ENCODE measurements at regions not wholly inside any gene's neighbourhood (a gene's known extent, or its start where the extent isn't known, plus 50 kb on each side); places are given as distances from the start of the nearest gene placed in this dataset.
"Not testable (repeated sequence)": the region's sequence is repeated elsewhere in the genome, so short reads cannot be mapped to it uniquely, and the experiment has no call there.

GRCh38 chr12:59298296-59298695, 297.5 kb upstream of the SLC16A7 start:
- H3K27me3 ChIP-seq (ENCODE audit: insufficient read depth, low read length): no peaks in the 10 kb centered on the region
- no peaks in the 10 kb centered on the region for H3K9me3 ChIP-seq (ENCODE audit: insufficient read depth, low read depth, low read length)
- no peaks in the 10 kb centered on the region for H3K36me3 ChIP-seq (ENCODE audit: insufficient read depth, low read depth, low read length)
- H3K27ac ChIP-seq (ENCODE audit: low read length): no peak overlapping the region
- H3K4me1 ChIP-seq (ENCODE audit: insufficient read depth, low read length): no peaks in the 10 kb centered on the region
- no peak overlapping the region for H3K9ac ChIP-seq (ENCODE audit: low read depth, low read length)
- no peak overlapping the region for H3K4me3 ChIP-seq (ENCODE audit: low read length)

- no peaks in the 10 kb centered on the region for H3K4me1 ChIP-seq (ENCODE audit: insufficient read depth, low read length)
- H3K27me3 ChIP-seq (ENCODE audit: insufficient read depth, low read length): no peaks in the 10 kb centered on the region
- no peak overlapping the region for H3K4me3 ChIP-seq (ENCODE audit: low read length)
- H3K9me3 ChIP-seq (ENCODE audit: insufficient read depth, low read depth, low read length): no peaks in the 10 kb centered on the region
- H3K27ac ChIP-seq (ENCODE audit: low read length): no peak overlapping the region
- no peak overlapping the region for H3K9ac ChIP-seq (ENCODE audit: low read depth, low read length)
- no peaks in the 10 kb centered on the region for H3K36me3 ChIP-seq (ENCODE audit: insufficient read depth, low read depth, low read length)
These were observed 301.6 kb upstream of the SLC16A7 start for GRCh38 chr12:59294221-59294620.

GRCh38 chr12:59282999-59283398, 312.8 kb upstream of the SLC16A7 start:
- H3K4me1 ChIP-seq (ENCODE audit: insufficient read depth, low read length): peaks cover 5% of the 10 kb centered on the region; the same call in 1 of the 2 replicates
- H3K9ac ChIP-seq (ENCODE audit: low read depth, low read length): no peak overlapping the region
- no peaks in the 10 kb centered on the region for H3K27me3 ChIP-seq (ENCODE audit: insufficient read depth, low read length)
- no peaks in the 10 kb centered on the region for H3K36me3 ChIP-seq (ENCODE audit: insufficient read depth, low read depth, low read length)
- H3K4me3 ChIP-seq (ENCODE audit: low read length): no peak overlapping the region
- H3K27ac ChIP-seq (ENCODE audit: low read length): no peak overlapping the region
- H3K9me3 ChIP-seq (ENCODE audit: insufficient read depth, low read depth, low read length): no peaks in the 10 kb centered on the region

GRCh38 chr12:59273561-59273960, 322.3 kb upstream of the SLC16A7 start:
- not testable (repeated sequence) for H3K9me3 ChIP-seq (ENCODE audit: insufficient read depth, low read depth, low read length)

DNA sequence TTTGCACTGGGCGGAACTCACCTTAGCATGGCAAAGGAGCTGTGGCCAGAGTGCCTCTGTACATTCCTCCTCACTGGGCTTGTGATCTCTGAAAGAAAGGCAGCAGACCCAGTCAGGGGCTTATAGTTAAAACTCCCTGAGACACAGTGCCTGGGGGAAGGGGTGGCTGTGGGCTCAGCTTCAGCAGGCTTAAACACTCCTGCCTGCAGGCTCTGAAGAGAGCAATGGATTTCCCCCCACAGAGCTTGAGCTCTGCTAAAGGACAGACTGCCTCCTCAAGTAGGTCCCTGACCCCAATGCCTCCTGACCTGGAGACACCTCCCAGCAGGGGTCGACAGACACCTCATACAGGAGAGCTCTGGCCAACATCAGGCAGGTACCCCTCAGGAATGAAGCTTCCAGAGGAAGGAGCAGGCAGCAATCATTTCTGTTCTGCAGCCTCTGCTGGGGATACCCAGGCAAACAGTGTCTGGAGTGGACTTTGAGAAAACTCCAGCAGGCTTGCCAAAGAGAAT, 327.5 kb upstream of the SLC16A7 start:
- Histone ChIP-seq H3K4me1 (ENCODE audit: insufficient read depth, low read length) (no peaks in the 10 kb centered on the region), H3K9ac (ENCODE audit: low read depth, low read length) (no peak overlapping the region), H3K36me3 (ENCODE audit: insufficient read depth, low read depth, low read length) (no peaks in the 10 kb centered on the region), H3K27ac (ENCODE audit: low read length) (no peak overlapping the region), H3K27me3 (ENCODE audit: insufficient read depth, low read length) (no peaks in the 10 kb centered on the region), H3K9me3 (ENCODE audit: insufficient read depth, low read depth, low read length) (no peaks in the 10 kb centered on the region), H3K4me3 (ENCODE audit: low read length) (no peak overlapping the region)

More at GRCh38 chr12:59273561-59273960, 322.3 kb upstream of the SLC16A7 start:
- H3K27ac ChIP-seq (ENCODE audit: low read length); H3K27me3 ChIP-seq (ENCODE audit: insufficient read depth, low read length); H3K4me3 ChIP-seq (ENCODE audit: low read length); H3K36me3 ChIP-seq (ENCODE audit: insufficient read depth, low read depth, low read length); H3K9ac ChIP-seq (ENCODE audit: low read depth, low read length); H3K4me1 ChIP-seq (ENCODE audit: insufficient read depth, low read length): not testable (repeated sequence)

DNA sequence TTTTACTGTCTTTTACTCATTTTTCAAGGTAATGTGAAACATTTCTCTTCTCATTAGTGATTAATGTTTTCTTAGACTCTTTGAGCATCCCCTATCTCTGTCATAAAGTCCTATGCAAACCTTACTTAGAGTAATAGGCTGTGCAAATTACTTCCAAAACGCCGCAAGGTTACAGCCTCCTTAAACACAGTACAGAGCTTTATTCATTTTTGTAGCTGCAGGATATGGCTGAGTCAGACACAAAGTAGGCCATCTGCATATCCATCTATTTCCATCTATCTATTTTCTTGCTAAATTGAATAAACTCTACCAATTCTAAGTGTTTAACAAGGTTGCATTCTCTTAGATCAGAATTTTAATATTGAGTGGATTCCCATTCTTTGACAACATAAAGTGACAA, 335.6 kb upstream of the SLC16A7 start:
- Histone ChIP-seq H3K27me3 (ENCODE audit: insufficient read depth, low read length) (no peaks in the 10 kb centered on the region), H3K27ac (ENCODE audit: low read length) (no peak overlapping the region), H3K9me3 (ENCODE audit: insufficient read depth, low read depth, low read length) (peaks cover 9% of the 10 kb centered on the region), H3K36me3 (ENCODE audit: insufficient read depth, low read depth, low read length) (no peaks in the 10 kb centered on the region), H3K9ac (ENCODE audit: low read depth, low read length) (no peak overlapping the region), H3K4me1 (ENCODE audit: insufficient read depth, low read length) (no peaks in the 10 kb centered on the region), H3K4me3 (ENCODE audit: low read length) (no peak overlapping the region)

GRCh38 chr12:59252731-59253130, 332.4 kb upstream of the LRIG3 start:
- Histone ChIP-seq H3K27ac (ENCODE audit: low read length) (no peak overlapping the region), H3K4me1 (ENCODE audit: insufficient read depth, low read length) (peaks cover 9% of the 10 kb centered on the region; the same call in 1 of the 2 replicates), H3K27me3 (ENCODE audit: insufficient read depth, low read length) (no peaks in the 10 kb centered on the region), H3K9ac (ENCODE audit: low read depth, low read length) (no peak overlapping the region), H3K36me3 (ENCODE audit: insufficient read depth, low read depth, low read length) (no peaks in the 10 kb centered on the region), H3K4me3 (ENCODE audit: low read length) (no peak overlapping the region), H3K9me3 (ENCODE audit: insufficient read depth, low read depth, low read length) (peaks cover 35% of the 10 kb centered on the region)

- Histone ChIP-seq H3K27me3 (ENCODE audit: insufficient read depth, low read length) (no peaks in the 10 kb centered on the region), H3K9ac (ENCODE audit: low read depth, low read length) (no peak overlapping the region), H3K27ac (ENCODE audit: low read length) (no peak overlapping the region), H3K36me3 (ENCODE audit: insufficient read depth, low read depth, low read length) (no peaks in the 10 kb centered on the region), H3K9me3 (ENCODE audit: insufficient read depth, low read depth, low read length) (peaks cover 30% of the 10 kb centered on the region), H3K4me1 (ENCODE audit: insufficient read depth, low read length) (peaks cover 9% of the 10 kb centered on the region; the same call in 1 of the 2 replicates), H3K4me3 (ENCODE audit: low read length) (no peak overlapping the region)
These were observed 330.5 kb upstream of the LRIG3 start for GRCh38 chr12:59250766-59251165.

DNA sequence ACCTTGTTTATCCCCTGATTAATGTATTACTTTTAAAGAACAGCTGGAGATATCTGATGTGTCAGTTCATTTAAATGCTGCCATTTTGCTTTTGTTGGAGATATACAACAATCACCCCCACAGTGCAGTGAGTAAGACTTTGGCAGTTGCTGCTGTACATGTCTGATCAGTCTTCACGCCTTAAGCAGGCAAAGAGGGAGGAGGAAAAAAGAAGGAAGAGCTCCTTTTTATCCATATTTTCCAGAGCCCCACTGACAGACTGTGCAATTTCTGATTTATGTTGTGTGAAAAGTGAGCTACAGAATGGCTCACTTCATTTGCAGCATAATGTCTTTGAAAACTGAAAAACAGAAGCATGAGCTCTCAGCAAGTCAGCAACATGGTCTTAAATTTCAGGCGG, 319.7 kb upstream of the LRIG3 start:
- Histone ChIP-seq H3K36me3 (ENCODE audit: insufficient read depth, low read depth, low read length) (no peaks in the 10 kb centered on the region), H3K4me3 (ENCODE audit: low read length) (no peak overlapping the region), H3K27ac (ENCODE audit: low read length) (no peak overlapping the region), H3K4me1 (ENCODE audit: insufficient read depth, low read length) (no peaks in the 10 kb centered on the region; the same call in 1 of the 2 replicates), H3K9me3 (ENCODE audit: insufficient read depth, low read depth, low read length) (no peaks in the 10 kb centered on the region), H3K27me3 (ENCODE audit: insufficient read depth, low read length) (no peaks in the 10 kb centered on the region), H3K9ac (ENCODE audit: low read depth, low read length) (no peak overlapping the region)

DNA sequence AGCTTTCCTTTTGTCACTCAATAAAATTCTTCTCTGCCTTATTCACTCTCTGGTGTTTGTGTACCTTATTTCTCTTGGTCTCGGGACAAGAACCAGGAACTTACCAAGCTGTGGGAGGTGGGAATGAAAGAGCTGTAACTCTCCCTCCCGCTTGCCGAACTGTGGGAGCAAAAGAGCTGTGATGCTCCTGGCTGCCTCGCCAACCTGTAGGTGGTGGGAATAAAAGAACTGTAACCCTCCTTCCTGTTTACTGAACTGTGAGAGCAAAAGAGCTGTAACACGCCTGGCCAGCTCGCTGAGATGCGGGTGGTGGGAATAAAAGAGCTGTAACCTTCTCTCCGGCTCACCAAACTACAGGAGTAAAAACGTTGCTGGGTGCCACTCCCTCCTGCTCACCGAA, 314.1 kb upstream of the LRIG3 start:
- Histone ChIP-seq H3K9me3 (ENCODE audit: insufficient read depth, low read depth, low read length) (peaks cover 9% of the 10 kb centered on the region; the same call in 1 of the 2 replicates), H3K9ac (ENCODE audit: low read depth, low read length) (no peak overlapping the region), H3K4me1 (ENCODE audit: insufficient read depth, low read length) (no peaks in the 10 kb centered on the region; the same call in 1 of the 2 replicates), H3K36me3 (ENCODE audit: insufficient read depth, low read depth, low read length) (no peaks in the 10 kb centered on the region), H3K27me3 (ENCODE audit: insufficient read depth, low read length) (no peaks in the 10 kb centered on the region), H3K27ac (ENCODE audit: low read length) (no peak overlapping the region), H3K4me3 (ENCODE audit: low read length) (no peak overlapping the region)

GRCh38 chr12:59230334-59230733, 310.0 kb upstream of the LRIG3 start:
- Histone ChIP-seq H3K36me3 (ENCODE audit: insufficient read depth, low read depth, low read length) (no peaks in the 10 kb centered on the region), H3K9ac (ENCODE audit: low read depth, low read length) (no peak overlapping the region), H3K27ac (ENCODE audit: low read length) (no peak overlapping the region), H3K9me3 (ENCODE audit: insufficient read depth, low read depth, low read length) (peaks cover 9% of the 10 kb centered on the region; the same call in 1 of the 2 replicates), H3K27me3 (ENCODE audit: insufficient read depth, low read length) (no peaks in the 10 kb centered on the region), H3K4me1 (ENCODE audit: insufficient read depth, low read length) (no peaks in the 10 kb centered on the region), H3K4me3 (ENCODE audit: low read length) (no peak overlapping the region)

GRCh38 chr12:59219148-59219547, 298.8 kb upstream of the LRIG3 start:
- H3K4me3 ChIP-seq (ENCODE audit: low read length): no peak overlapping the region
- no peaks in the 10 kb centered on the region for H3K4me1 ChIP-seq (ENCODE audit: insufficient read depth, low read length)

More at GRCh38 chr12:59219148-59219547, 298.8 kb upstream of the LRIG3 start:
- no peaks in the 10 kb centered on the region for H3K36me3 ChIP-seq (ENCODE audit: insufficient read depth, low read depth, low read length)
- no peaks in the 10 kb centered on the region for H3K27me3 ChIP-seq (ENCODE audit: insufficient read depth, low read length)
- H3K9me3 ChIP-seq (ENCODE audit: insufficient read depth, low read depth, low read length): no peaks in the 10 kb centered on the region
- no peak overlapping the region for H3K9ac ChIP-seq (ENCODE audit: low read depth, low read length)
- H3K27ac ChIP-seq (ENCODE audit: low read length): no peak overlapping the region

Measured in iPS-20b (cell line).